Neural crest cell (in vitro differentiated cells): ENCODE measurements at regions not wholly inside any gene's neighbourhood (a gene's known extent, or its start where the extent isn't known, plus 50 kb on each side); places are given as distances from the start of the nearest gene placed in this dataset.

Experiments used
- DNase-seq: peaks from one replicate; pipeline ENCODE4 v3.0.0; 2021; ENCODE audit warnings: low read depth, mixed read lengths, low spot score
- H3K27ac Mint-ChIP-seq: one replicate; pipeline ENCODE4 v1.8.0; 2021; ENCODE audit warnings: mild to moderate bottlenecking, mixed read lengths; ENCODE audit not compliant: unreplicated experiment
- H3K27me3 Mint-ChIP-seq: 2 replicates; pipeline ENCODE4 v1.8.0; 2021; ENCODE audit warnings: low read depth, mild to moderate bottlenecking, mixed read lengths
- H3K36me3 Mint-ChIP-seq: 2 replicates; pipeline ENCODE4 v1.8.0; 2021; ENCODE audit warnings: low read depth, mild to moderate bottlenecking, mixed read lengths
- H3K4me1 Mint-ChIP-seq: 2 replicates; pipeline ENCODE4 v1.8.0; 2021; ENCODE audit warnings: mixed read lengths
- H3K4me3 Mint-ChIP-seq: one replicate; pipeline ENCODE4 v1.8.0; 2021; ENCODE audit warnings: mild to moderate bottlenecking, mixed read lengths
- H3K9me3 Mint-ChIP-seq: 2 replicates; pipeline ENCODE4 v1.8.0; 2021; ENCODE audit warnings: mixed read lengths
- CTCF ChIP-seq: fragments of 200-600 bp; sonication (generic); conservative IDR thresholded peaks from 2 replicates; pipeline ENCODE4 v1.5.0; 2021; ENCODE audit warnings: antibody characterized with exemption, mild to moderate bottlenecking

DNA sequence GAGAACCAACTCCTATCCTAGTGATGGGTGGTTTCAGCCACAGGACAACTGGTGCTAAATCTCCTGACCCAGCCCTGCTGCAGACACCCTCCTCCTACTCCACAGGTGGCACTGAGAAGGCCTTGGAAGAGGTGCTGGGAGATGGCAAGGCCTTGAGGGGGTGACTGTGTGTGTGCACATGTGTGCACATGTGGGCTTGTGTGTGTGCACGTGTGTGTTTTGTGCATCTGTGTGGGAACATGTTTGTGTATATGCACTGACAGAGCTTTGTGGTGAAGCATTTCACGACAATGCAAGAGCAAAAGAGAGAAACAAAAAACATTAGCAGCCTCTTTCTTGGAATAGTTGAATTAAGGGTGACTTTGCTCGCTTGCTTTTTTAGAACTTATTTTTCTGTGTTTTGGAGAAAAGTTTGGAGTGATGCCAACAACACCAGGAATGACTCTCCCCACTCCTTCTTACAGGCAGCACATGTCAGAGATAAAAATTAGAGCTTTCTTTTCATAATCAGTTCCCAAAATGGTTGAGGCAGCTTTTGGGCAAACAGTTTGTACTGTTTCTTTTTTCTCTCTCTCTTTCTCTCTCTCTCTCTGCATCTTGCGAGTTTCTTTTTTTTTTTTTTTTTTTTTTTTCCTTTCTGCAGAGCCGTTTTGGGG lies 69.5 kb downstream of the SEC61G start:
- Mint-ChIP-seq H3K27me3 (peaks cover 3% of the 10 kb centered on the region), H3K36me3 (no peaks in the 10 kb centered on the region), H3K4me1 (peaks cover 5% of the 10 kb centered on the region), H3K27ac (no peak overlapping the region), H3K4me3 (no peak overlapping the region), H3K9me3 (peaks cover 4% of the 10 kb centered on the region)
- DNase-seq: no peak
- no peak for TF ChIP-seq CTCF

- H3K4me3 Mint-ChIP-seq: no peak overlapping the region
- DNase-seq: no peak
- peaks cover 5% of the 10 kb centered on the region for H3K4me1 Mint-ChIP-seq
- H3K27ac Mint-ChIP-seq: no peak overlapping the region
- H3K27me3 Mint-ChIP-seq: peaks cover 3% of the 10 kb centered on the region
- no peak for TF ChIP-seq CTCF
- peaks cover 4% of the 10 kb centered on the region for H3K9me3 Mint-ChIP-seq
- H3K36me3 Mint-ChIP-seq: no peaks in the 10 kb centered on the region
These were observed 71.4 kb downstream of the SEC61G start for GRCh38 chr7:54687462-54688212.

DNA sequence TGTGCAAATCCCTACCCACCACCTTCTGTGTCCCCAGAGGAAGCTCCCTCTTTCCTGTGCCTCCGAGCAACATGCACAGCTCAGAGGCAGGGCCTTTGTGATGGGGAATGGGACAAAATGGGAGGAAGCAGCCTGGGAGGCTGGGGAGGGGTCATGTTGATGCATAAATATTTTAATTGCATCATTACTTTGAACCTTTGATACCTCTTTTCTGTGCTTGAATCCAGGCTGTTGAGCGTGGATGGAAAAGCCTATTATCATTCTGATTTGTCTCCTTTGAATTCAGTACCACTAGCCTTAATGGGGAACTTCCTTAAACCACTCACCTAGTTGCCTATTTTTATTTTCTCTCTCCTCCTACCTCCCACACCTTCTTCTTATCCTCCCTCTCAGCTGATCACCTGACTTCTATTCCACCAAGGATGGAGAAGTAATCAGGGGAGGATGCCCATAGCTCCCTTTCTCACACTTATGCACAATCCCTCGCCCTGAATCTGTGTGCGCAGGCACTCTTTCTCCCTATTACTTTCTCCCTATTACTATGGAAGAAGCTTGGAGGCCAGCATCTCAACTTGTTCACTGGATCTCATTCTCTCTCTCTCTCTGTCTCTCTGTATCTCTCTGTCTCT lies 78.5 kb downstream of the SEC61G start:
- DNase-seq: no peak
- peaks cover 4% of the 10 kb centered on the region for H3K9me3 Mint-ChIP-seq
- H3K4me1 Mint-ChIP-seq: no peaks in the 10 kb centered on the region
- no peaks in the 10 kb centered on the region for H3K36me3 Mint-ChIP-seq
- H3K4me3 Mint-ChIP-seq: no peak overlapping the region
- H3K27ac Mint-ChIP-seq: no peak overlapping the region
- peaks cover 5% of the 10 kb centered on the region for H3K27me3 Mint-ChIP-seq
- TF ChIP-seq CTCF: no peak

DNA sequence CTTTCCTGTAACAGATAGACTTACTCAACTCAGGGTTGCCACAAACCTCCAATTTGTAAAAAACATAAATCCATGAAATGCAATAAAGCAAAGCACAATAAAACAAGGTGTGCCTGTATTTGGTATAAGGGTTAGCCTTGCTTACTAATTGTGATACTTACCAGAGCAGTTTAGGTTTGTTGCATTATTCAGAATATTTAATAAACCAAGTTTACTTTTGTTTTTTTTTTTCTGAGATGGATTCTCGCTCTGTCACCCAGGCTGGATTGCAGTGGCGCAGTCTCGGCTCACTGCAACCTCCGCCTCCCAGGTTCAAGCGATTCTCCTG lies 79.6 kb downstream of the SEC61G start:
- Mint-ChIP-seq H3K4me3 (no peak overlapping the region), H3K36me3 (no peaks in the 10 kb centered on the region), H3K9me3 (no peaks in the 10 kb centered on the region), H3K27me3 (peaks cover 5% of the 10 kb centered on the region), H3K27ac (no peak overlapping the region), H3K4me1 (no peaks in the 10 kb centered on the region)
- no peak for TF ChIP-seq CTCF
- DNase-seq: no peak

DNA sequence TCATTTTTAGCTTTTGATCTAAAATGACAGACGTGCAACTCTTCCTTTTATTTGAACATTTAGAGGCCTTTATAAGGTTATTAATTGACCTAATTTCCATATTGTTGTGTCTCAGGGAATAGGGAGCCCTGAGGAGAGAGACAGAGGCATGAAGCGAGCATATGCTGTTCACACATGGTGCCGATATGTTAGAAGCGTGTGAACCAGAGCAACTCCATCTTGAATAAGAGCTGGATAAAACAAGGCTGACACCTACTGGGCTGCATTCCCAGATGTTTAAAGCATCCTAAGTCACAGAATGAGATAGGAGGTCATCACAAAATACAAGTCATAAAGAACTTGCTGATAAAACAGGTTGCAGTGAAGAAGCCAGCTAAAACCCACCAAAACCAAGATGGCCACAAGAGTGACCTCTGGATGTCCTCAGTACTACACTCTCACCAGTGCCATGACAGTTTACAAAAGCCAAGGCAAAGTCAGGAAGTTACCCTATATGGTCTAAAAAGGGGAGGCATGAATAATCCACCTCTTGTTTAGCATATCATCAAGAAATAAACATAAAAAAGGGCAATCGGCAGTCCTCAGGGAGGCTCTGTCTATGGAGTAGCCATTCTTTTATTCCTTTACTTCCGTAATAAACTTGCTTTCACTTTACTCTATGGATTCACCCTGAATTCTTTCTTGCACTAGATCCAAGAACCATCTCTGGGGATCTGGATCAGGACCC lies 80.1 kb downstream of the SEC61G start:
- no peak for TF ChIP-seq CTCF
- no peak for DNase-seq
- Mint-ChIP-seq H3K27ac (no peak overlapping the region), H3K9me3 (no peaks in the 10 kb centered on the region), H3K4me1 (no peaks in the 10 kb centered on the region), H3K4me3 (no peak overlapping the region), H3K27me3 (peaks cover 9% of the 10 kb centered on the region), H3K36me3 (no peaks in the 10 kb centered on the region)
